ENCODE measurements at regions not wholly inside any gene's neighbourhood (a gene's known extent, or its start where the extent isn't known, plus 50 kb on each side); places are given as distances from the start of the nearest gene placed in this dataset.

- no peak for DNase-seq (ENCODE audit: low read depth in 2 of 3, low spot score in 2 of 3)
Measured at GRCh38 chr10:43949351-43949750, 300.7 kb upstream of the ZNF32 start.

- no peak for DNase-seq (ENCODE audit: low read depth in 2 of 3, low spot score in 2 of 3)
Measured at GRCh38 chr10:43946445-43946844, 297.8 kb upstream of the ZNF32 start.

- no peak for DNase-seq (ENCODE audit: low read depth in 2 of 3, low spot score in 2 of 3)
Measured at GRCh38 chr10:43945908-43946307, 297.2 kb upstream of the ZNF32 start.

GRCh38 chr10:43945094-43945730 lies 296.5 kb upstream of the ZNF32 start:
- DNase-seq (ENCODE audit: low read depth in 2 of 3, low spot score in 2 of 3): no peak

GRCh38 chr10:43944381-43945093 lies 295.9 kb upstream of the ZNF32 start:
- DNase-seq (ENCODE audit: low read depth in 2 of 3, low spot score in 2 of 3): peak in 1 of 3 donors; percentile 58

- no peak for DNase-seq (ENCODE audit: low read depth in 2 of 3, low spot score in 2 of 3)
Measured at GRCh38 chr10:43943818-43944360, 295.2 kb upstream of the ZNF32 start.

GRCh38 chr10:43943119-43943817 lies 294.6 kb upstream of the ZNF32 start:
- no peak for DNase-seq (ENCODE audit: low read depth in 2 of 3, low spot score in 2 of 3)

- no peak for DNase-seq (ENCODE audit: low read depth in 2 of 3, low spot score in 2 of 3)
Measured at GRCh38 chr10:43942096-43942850, 293.6 kb upstream of the ZNF32 start.

GRCh38 chr10:43940898-43941837 lies 292.5 kb upstream of the ZNF32 start:
- no peak for DNase-seq (ENCODE audit: low read depth in 2 of 3, low spot score in 2 of 3)

GRCh38 chr10:43939939-43940820 lies 291.5 kb upstream of the ZNF32 start:
- DNase-seq (ENCODE audit: low read depth in 2 of 3, low spot score in 2 of 3): peak in 1 of 3 donors; percentile 47

GRCh38 chr10:43939389-43939938 lies 290.8 kb upstream of the ZNF32 start:
- DNase-seq (ENCODE audit: low read depth in 2 of 3, low spot score in 2 of 3): no peak

GRCh38 chr10:43938810-43939209 lies 290.1 kb upstream of the ZNF32 start:
- no peak for DNase-seq (ENCODE audit: low read depth in 2 of 3, low spot score in 2 of 3)

- DNase-seq (ENCODE audit: low read depth in 2 of 3, low spot score in 2 of 3): no peak
Measured at GRCh38 chr10:43931308-43931930, 282.7 kb upstream of the ZNF32 start.

- DNase-seq (ENCODE audit: low read depth in 2 of 3, low spot score in 2 of 3): no peak
Measured at GRCh38 chr10:43930777-43931176, 282.1 kb upstream of the ZNF32 start.

GRCh38 chr10:43930243-43930642 lies 281.6 kb upstream of the ZNF32 start:
- no peak for DNase-seq (ENCODE audit: low read depth in 2 of 3, low spot score in 2 of 3)

- DNase-seq (ENCODE audit: low read depth in 2 of 3, low spot score in 2 of 3): no peak
Measured at GRCh38 chr10:43929122-43929521, 280.4 kb upstream of the ZNF32 start.

GRCh38 chr10:43928425-43928968 lies 279.8 kb upstream of the ZNF32 start:
- no peak for DNase-seq (ENCODE audit: low read depth in 2 of 3, low spot score in 2 of 3)
